ENCODE measurements at regions not wholly inside any gene's neighbourhood (a gene's known extent, or its start where the extent isn't known, plus 50 kb on each side); places are given as distances from the start of the nearest gene placed in this dataset.

- no peak for TF ChIP-seq CREB1 (IDR thresholded peaks at IDR 0.05; ENCODE audit: low read depth)
- TF ChIP-seq CEBPB (IDR thresholded peaks at IDR 0.05) = no peak
Measured at GRCh38 chr18:4557502-4557901, 102.4 kb upstream of the DLGAP1 start.

- TF ChIP-seq ZBTB7A (IDR thresholded peaks at IDR 0.05; ENCODE audit: low read depth) (no peak), MAX (IDR thresholded peaks at IDR 0.05) (no peak), YY1 (IDR thresholded peaks at IDR 0.05; ENCODE audit: low read depth) (no peak), FOXM1 (IDR thresholded peaks at IDR 0.05; ENCODE audit: borderline replicate concordance, low read depth) (no peak), TAF1 (IDR thresholded peaks at IDR 0.05; ENCODE audit: low read depth) (no peak), EGR1 (IDR thresholded peaks at IDR 0.05) (no peak), TCF12 (IDR thresholded peaks at IDR 0.05; ENCODE audit: low read depth) (no peak), RAD21 (IDR thresholded peaks at IDR 0.05; ENCODE audit: low read depth) (no peak), CREB1 (IDR thresholded peaks at IDR 0.05; ENCODE audit: low read depth) (no peak), REST (IDR thresholded peaks at IDR 0.05; ENCODE audit: low read depth) (no peak), CEBPB (IDR thresholded peaks at IDR 0.05) (no peak), EP300 (IDR thresholded peaks at IDR 0.05; ENCODE audit: borderline replicate concordance) (no peak), NFIC (IDR thresholded peaks at IDR 0.05) (no peak), TEAD4 (IDR thresholded peaks at IDR 0.05) (no peak), USF1 (IDR thresholded peaks at IDR 0.05) (no peak)
Measured at GRCh38 chr18:4551001-4551360, 95.9 kb upstream of the DLGAP1 start.

GRCh38 chr18:4549164-4549872 is 94.2 kb upstream of the DLGAP1 start:
- no peak for TF ChIP-seq EP300 (IDR thresholded peaks at IDR 0.05; ENCODE audit: borderline replicate concordance)
- TF ChIP-seq TCF12 (IDR thresholded peaks at IDR 0.05; ENCODE audit: low read depth) = no peak
- no peak for TF ChIP-seq CEBPB (IDR thresholded peaks at IDR 0.05)
- no peak for TF ChIP-seq USF1 (IDR thresholded peaks at IDR 0.05)
- TF ChIP-seq YY1 (IDR thresholded peaks at IDR 0.05; ENCODE audit: low read depth) = no peak
- TF ChIP-seq RAD21 (IDR thresholded peaks at IDR 0.05; ENCODE audit: low read depth) = no peak
- no peak for TF ChIP-seq MAX (IDR thresholded peaks at IDR 0.05)
- no peak for TF ChIP-seq EGR1 (IDR thresholded peaks at IDR 0.05)
- no peak for TF ChIP-seq TEAD4 (IDR thresholded peaks at IDR 0.05)
- no peak for TF ChIP-seq ZBTB7A (IDR thresholded peaks at IDR 0.05; ENCODE audit: low read depth)
- TF ChIP-seq FOXM1 (IDR thresholded peaks at IDR 0.05; ENCODE audit: borderline replicate concordance, low read depth) = no peak

GRCh38 chr18:4547126-4547525 is 92.0 kb upstream of the DLGAP1 start:
- TF ChIP-seq TAF1 (IDR thresholded peaks at IDR 0.05; ENCODE audit: low read depth) = no peak
- no peak for TF ChIP-seq TCF12 (IDR thresholded peaks at IDR 0.05; ENCODE audit: low read depth)
- TF ChIP-seq TEAD4 (IDR thresholded peaks at IDR 0.05) = no peak
- TF ChIP-seq REST (IDR thresholded peaks at IDR 0.05; ENCODE audit: low read depth) = no peak
- TF ChIP-seq MAX (IDR thresholded peaks at IDR 0.05) = no peak
- TF ChIP-seq EGR1 (IDR thresholded peaks at IDR 0.05) = no peak
- no peak for TF ChIP-seq USF1 (IDR thresholded peaks at IDR 0.05)
- TF ChIP-seq ZBTB7A (IDR thresholded peaks at IDR 0.05; ENCODE audit: low read depth) = no peak
- no peak for TF ChIP-seq NFIC (IDR thresholded peaks at IDR 0.05)
- no peak for TF ChIP-seq RAD21 (IDR thresholded peaks at IDR 0.05; ENCODE audit: low read depth)
- no peak for TF ChIP-seq YY1 (IDR thresholded peaks at IDR 0.05; ENCODE audit: low read depth)
- no peak for TF ChIP-seq CEBPB (IDR thresholded peaks at IDR 0.05)
- no peak for TF ChIP-seq CREB1 (IDR thresholded peaks at IDR 0.05; ENCODE audit: low read depth)
- TF ChIP-seq EP300 (IDR thresholded peaks at IDR 0.05; ENCODE audit: borderline replicate concordance) = no peak
- no peak for TF ChIP-seq FOXM1 (IDR thresholded peaks at IDR 0.05; ENCODE audit: borderline replicate concordance, low read depth)

- TF ChIP-seq MAX (IDR thresholded peaks at IDR 0.05) (no peak), FOXM1 (IDR thresholded peaks at IDR 0.05; ENCODE audit: borderline replicate concordance, low read depth) (no peak), REST (IDR thresholded peaks at IDR 0.05; ENCODE audit: low read depth) (no peak), USF1 (IDR thresholded peaks at IDR 0.05) (no peak)
Measured at GRCh38 chr18:4544142-4544541, 89.0 kb upstream of the DLGAP1 start.
